GM23338 (cell line): ENCODE measurements at regions not wholly inside any gene's neighbourhood (a gene's known extent, or its start where the extent isn't known, plus 50 kb on each side); places are given as distances from the start of the nearest gene placed in this dataset.

Experiments used
- ATAC-seq: fragments of 200-7000 bp; cut with Tn5 transposase; 3 replicates; pipeline ENCODE4 v1.9.1; 2020
- DNase-seq: peaks from one replicate; pipeline ENCODE4 v3.0.0-alpha.2; 2015; ENCODE audit warnings: low spot score
- H2AFZ ChIP-seq: fragments of 200-600 bp; sonication (generic); 2 replicates; pipeline ENCODE4 v1.8.0; 2016; ENCODE audit warnings: antibody characterized with exemption, mild to moderate bottlenecking, moderate library complexity
- H3F3A ChIP-seq: fragments of 200-600 bp; sonication (generic); replicated peaks from 2 replicates; pipeline ENCODE4 v1.8.0; 2017; ENCODE audit warnings: antibody characterized with exemption, mixed run types, low read depth
- H3K27ac ChIP-seq: fragments of 200-600 bp; sonication (generic); 2 replicates; pipeline ENCODE4 v1.6.1; 2016; ENCODE audit warnings: low read depth
- H3K27me3 ChIP-seq: fragments of 200-600 bp; sonication (generic); 2 replicates; pipeline ENCODE4 v1.8.0; 2016; ENCODE audit warnings: mild to moderate bottlenecking, mixed run types, moderate library complexity; ENCODE audit not compliant: insufficient read depth
- H3K36me3 ChIP-seq: fragments of 200-600 bp; sonication (generic); 2 replicates; pipeline ENCODE4 v1.8.0; 2016; ENCODE audit warnings: mild to moderate bottlenecking; ENCODE audit not compliant: insufficient read depth
- H3K4me1 ChIP-seq: fragments of 200-600 bp; sonication (generic); 2 replicates; pipeline ENCODE4 v1.8.0; 2016; ENCODE audit warnings: mild to moderate bottlenecking, moderate library complexity; ENCODE audit not compliant: insufficient read depth
- H3K4me2 ChIP-seq: fragments of 200-600 bp; sonication (generic); 2 replicates; pipeline ENCODE4 v1.7.1; 2017; ENCODE audit warnings: mixed run types
- H3K4me3 ChIP-seq: fragments of 200-600 bp; sonication (generic); 2 replicates; pipeline ENCODE4 v1.6.1; 2016; ENCODE audit warnings: mixed run types
- H3K79me2 ChIP-seq: fragments of 200-600 bp; sonication (generic); replicated peaks from 2 replicates; pipeline ENCODE4 v1.8.0; 2017; ENCODE audit warnings: mild to moderate bottlenecking; ENCODE audit not compliant: insufficient read depth
- H3K9me2 ChIP-seq: fragments of 200-600 bp; sonication (generic); 2 replicates; pipeline ENCODE4 v1.8.0; 2017; ENCODE audit not compliant: insufficient read depth
- H4K20me1 ChIP-seq: fragments of 200-600 bp; sonication (generic); replicated peaks from 2 replicates; pipeline ENCODE4 v1.8.0; 2017; ENCODE audit warnings: mild to moderate bottlenecking; ENCODE audit not compliant: insufficient read depth
- H3K27ac Mint-ChIP-seq: 2 replicates; pipeline ENCODE4 v1.8.0; 2020; ENCODE audit warnings: inconsistent platforms, mild to moderate bottlenecking, moderate library complexity, mixed read lengths
- H3K27me3 Mint-ChIP-seq: 3 replicates; pipeline ENCODE4 v1.8.0; 2022; ENCODE audit warnings: low read depth, mild to moderate bottlenecking, moderate library complexity, mixed read lengths, inconsistent platforms; ENCODE audit not compliant: insufficient read depth, poor library complexity
- H3K36me3 Mint-ChIP-seq: 3 replicates; pipeline ENCODE4 v1.8.0; 2021; ENCODE audit warnings: low read depth, mild to moderate bottlenecking, inconsistent platforms, moderate library complexity, mixed read lengths
- H3K4me1 Mint-ChIP-seq: 3 replicates; pipeline ENCODE4 v1.8.0; 2020; ENCODE audit warnings: mild to moderate bottlenecking, inconsistent platforms, mixed read lengths
- H3K4me3 Mint-ChIP-seq: 3 replicates; pipeline ENCODE4 v1.8.0; 2021; ENCODE audit warnings: moderate library complexity, mild to moderate bottlenecking, inconsistent platforms, mixed read lengths
- H3K9me3 Mint-ChIP-seq: 3 replicates; pipeline ENCODE4 v1.8.0; 2020; ENCODE audit warnings: moderate library complexity, mild to moderate bottlenecking, inconsistent platforms, mixed read lengths
- CREB1 ChIP-seq: fragments of 250-450 bp; sonication (Bioruptor Pico); IDR thresholded peaks from 2 replicates; pipeline ENCODE4 v1.5.0; 2020; ENCODE audit warnings: low read depth, mild to moderate bottlenecking, moderate library complexity
- CTCF ChIP-seq, 2 experiments: fragments of 200-600 bp in 1 of 2; sonication (generic) in 1 of 2; conservative IDR thresholded peaks; 2 replicates each; pipeline versions ENCODE4 v1.5.1 to v1.6.1; 2016 to 2017; ENCODE audit warnings: antibody characterized with exemption in 2 of 2, low read depth in 2 of 2, mild to moderate bottlenecking in 2 of 2, moderate library complexity in 1 of 2
- EZH2 ChIP-seq: fragments of 200-600 bp; sonication (generic); IDR thresholded peaks from one replicate; pipeline ENCODE4 v1.8.0; 2017; ENCODE audit warnings: antibody characterized with exemption, mild to moderate bottlenecking, low read depth; ENCODE audit not compliant: unreplicated experiment
- EZH2phosphoT487 ChIP-seq: fragments of 200-600 bp; sonication (generic); IDR thresholded peaks from one replicate; pipeline ENCODE4 v1.8.1; 2018; ENCODE audit warnings: antibody characterized with exemption; ENCODE audit not compliant: unreplicated experiment
- NANOG ChIP-seq: IDR thresholded peaks from 2 replicates; pipeline ENCODE4 v1.6.1; 2016; ENCODE audit warnings: antibody characterized with exemption, borderline replicate concordance
- POLR2AphosphoS5 ChIP-seq: IDR thresholded peaks from 2 replicates; pipeline ENCODE4 v1.6.1; 2016; ENCODE audit warnings: antibody characterized with exemption, low read depth
- REST ChIP-seq: IDR thresholded peaks from one replicate; pipeline ENCODE4 v1.6.1; 2018; ENCODE audit warnings: antibody characterized with exemption; ENCODE audit not compliant: unreplicated experiment
- STAT1 ChIP-seq: IDR thresholded peaks from one replicate; pipeline ENCODE4 v1.6.1; 2016; ENCODE audit warnings: antibody characterized with exemption; ENCODE audit not compliant: unreplicated experiment
- ZNF114 ChIP-seq: fragments of 250-450 bp; sonication (Bioruptor Pico); IDR thresholded peaks from 2 replicates; pipeline ENCODE4 v1.5.0; 2020; ENCODE audit warnings: mild to moderate bottlenecking, moderate library complexity
- ZNF331 ChIP-seq: fragments of 250-450 bp; sonication (Bioruptor Pico); IDR thresholded peaks from 2 replicates; pipeline ENCODE4 v1.5.0; 2020; ENCODE audit warnings: low read depth, mild to moderate bottlenecking, moderate library complexity
- ZNF462 ChIP-seq: fragments of 250-450 bp; sonication (Bioruptor Pico); IDR thresholded peaks from 2 replicates; pipeline ENCODE4 v1.5.0; 2020; ENCODE audit warnings: mild to moderate bottlenecking, moderate library complexity

- TF ChIP-seq EZH2 (no peak), CTCF (conservative IDR thresholded peaks at IDR 0.05; ENCODE audit: low read depth in 2 of 2) (no peak), ZNF114 (CRISPR knock-in tag) (no peak), REST (no peak), STAT1 (no peak), CREB1 (CRISPR knock-in tag) (no peak), NANOG (no peak)
These were observed 112.5 kb upstream of the KL start (continued) for GRCh38 chr13:32903720-32904119.

- no peak overlapping the region for H3K27ac Mint-ChIP-seq
- H3F3A ChIP-seq, result no peaks in the 10 kb centered on the region
- peaks cover 15% of the 10 kb centered on the region for H3K4me1 ChIP-seq
- H3K27me3 ChIP-seq, result no peaks in the 10 kb centered on the region
- 0 out of 2 replicates have a peak overlapping the region, but pooled peaks have one; percentile 14 for H2AFZ ChIP-seq
- H3K4me1 Mint-ChIP-seq, result peaks cover 19% of the 10 kb centered on the region
- H3K36me3 Mint-ChIP-seq, result no peaks in the 10 kb centered on the region
- no peaks in the 10 kb centered on the region for H3K27me3 Mint-ChIP-seq
- H4K20me1 ChIP-seq, result no peaks in the 10 kb centered on the region
- H3K27ac ChIP-seq, result no peak overlapping the region
- H3K79me2 ChIP-seq, result no peaks in the 10 kb centered on the region
- no peaks in the 10 kb centered on the region for H3K36me3 ChIP-seq
- H3K4me3 Mint-ChIP-seq, result no peak overlapping the region
- ATAC-seq (no peak), DNase-seq (no peak)
- no peak overlapping the region for H3K4me2 ChIP-seq
- H3K4me3 ChIP-seq, result no peak overlapping the region
- TF ChIP-seq ZNF114 (CRISPR knock-in tag), result no peak
- TF ChIP-seq CREB1 (CRISPR knock-in tag), result no peak
- no peak for TF ChIP-seq POLR2AphosphoS5
- no peak for TF ChIP-seq ZNF331 (CRISPR knock-in tag)
- no peak for TF ChIP-seq EZH2phosphoT487
- no peak for TF ChIP-seq ZNF462 (CRISPR knock-in tag)
- peaks cover 16% of the 10 kb centered on the region for H3K9me2 ChIP-seq
- peaks cover 3% of the 10 kb centered on the region; the same call in 1 of the 3 replicates for H3K9me3 Mint-ChIP-seq
These were observed 112.0 kb upstream of the KL start for GRCh38 chr13:32904266-32904665.
